GM21737 (cell line): ENCODE measurements at regions not wholly inside any gene's neighbourhood (a gene's known extent, or its start where the extent isn't known, plus 50 kb on each side); places are given as distances from the start of the nearest gene placed in this dataset.
"Not testable (repeated sequence)": the region's sequence is repeated elsewhere in the genome, so short reads cannot be mapped to it uniquely, and the experiment has no call there.

Source experiments
- ATAC-seq: cut with Tn5 transposase; IDR thresholded peaks from one replicate; pipeline ENCODE4 v1.9.1; 2021; ENCODE audit warnings: mild to moderate bottlenecking, moderate library complexity; ENCODE audit not compliant: unreplicated experiment

DNA sequence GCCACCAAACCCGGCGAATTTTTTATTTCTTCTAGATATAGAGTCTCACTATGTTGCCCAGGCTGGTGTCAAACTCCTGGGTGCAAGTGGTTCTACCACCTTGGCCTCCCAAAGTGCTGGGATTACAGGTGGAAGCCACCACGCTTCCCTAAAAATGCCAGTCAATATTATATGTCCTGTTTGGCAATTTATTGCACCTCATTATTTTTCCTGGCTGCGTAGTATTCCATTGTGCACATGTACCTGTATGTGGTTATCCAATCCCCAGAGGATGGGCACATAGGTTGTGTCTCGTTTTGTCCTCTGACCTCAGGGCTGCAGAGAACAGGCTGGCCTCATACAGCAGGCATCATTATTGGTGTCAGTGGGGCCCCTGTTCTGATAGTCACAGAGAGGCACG is 181.7 kb downstream of the C9orf50 start:
- no peak for ATAC-seq

DNA sequence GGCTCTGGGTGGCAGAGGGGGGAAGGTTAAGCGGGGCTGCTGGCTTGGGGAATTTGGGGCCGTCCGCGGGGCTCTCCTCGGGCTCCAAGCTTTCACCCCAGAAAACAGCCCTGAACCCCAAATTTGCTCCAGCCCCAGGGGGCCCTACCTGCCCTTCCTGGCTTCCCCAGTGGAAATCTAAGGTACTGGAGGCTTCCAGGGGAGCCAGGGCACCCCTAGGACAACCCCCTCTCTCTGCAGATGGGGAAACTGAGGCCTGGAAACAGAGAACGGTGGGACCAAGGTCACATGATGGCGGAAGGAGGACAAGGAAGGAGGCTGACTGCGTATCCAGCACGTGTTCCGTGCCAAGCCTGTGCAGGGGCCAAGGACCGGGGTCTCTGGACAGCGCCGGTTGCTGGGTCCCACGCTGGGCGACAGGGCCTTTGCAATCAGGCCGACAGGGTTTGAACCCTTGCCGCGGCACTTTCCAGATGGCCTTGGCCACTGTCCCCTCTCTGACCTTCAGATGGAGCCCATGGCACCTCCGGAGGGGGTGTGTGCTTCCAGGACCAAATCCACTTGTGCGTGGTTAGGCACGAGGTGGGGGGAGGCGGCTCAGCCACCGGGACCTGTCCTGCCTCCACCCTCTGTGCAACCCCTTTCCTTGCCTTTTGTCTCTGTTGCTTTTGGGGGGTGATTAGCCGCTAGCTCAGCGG is 183.1 kb downstream of the C9orf50 start:
- ATAC-seq: no peak

DNA sequence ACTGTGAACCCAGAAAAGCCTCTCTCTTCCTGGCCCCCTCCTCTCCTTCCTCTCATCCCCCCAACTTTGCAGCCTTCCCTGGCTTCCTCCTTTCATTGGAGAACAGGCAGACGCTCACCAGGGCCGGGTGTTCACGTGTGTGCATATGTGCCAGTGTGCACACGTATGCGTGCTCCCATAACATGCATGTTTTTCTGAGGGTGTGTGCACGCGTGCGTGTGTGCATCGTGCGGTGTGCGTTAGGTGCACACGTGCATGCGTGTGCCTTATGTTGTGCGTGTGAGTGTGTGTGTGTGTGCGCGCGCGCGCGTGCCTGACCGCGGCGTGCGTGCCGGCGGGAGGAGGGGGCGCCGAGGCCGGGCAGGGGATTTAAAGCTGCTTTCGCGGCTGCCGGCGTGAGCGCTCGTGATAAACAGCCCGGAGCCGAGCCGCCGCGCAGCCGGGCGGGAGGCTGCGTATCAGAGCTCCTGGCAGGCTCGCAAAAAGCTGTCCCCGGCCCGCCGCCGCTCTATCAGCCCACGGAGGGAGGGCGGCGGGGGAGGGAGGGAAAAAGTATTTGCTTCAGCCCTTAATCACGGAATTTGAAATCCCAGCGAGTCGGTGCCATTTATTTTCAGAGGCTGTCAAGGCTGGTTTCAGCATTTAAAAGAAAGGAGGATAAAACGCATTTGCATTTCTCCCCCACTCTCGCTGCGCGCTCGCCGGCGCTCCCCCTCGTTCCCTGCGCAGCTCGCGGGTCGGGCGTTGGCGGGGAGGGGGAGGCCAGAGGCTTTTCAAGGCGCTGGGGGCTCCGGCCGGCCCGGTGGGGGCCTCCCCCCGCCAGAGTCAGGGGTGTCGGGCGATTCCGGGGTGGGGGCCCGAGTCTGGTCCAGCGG is 183.9 kb downstream of the C9orf50 start:
- ATAC-seq: no peak

DNA sequence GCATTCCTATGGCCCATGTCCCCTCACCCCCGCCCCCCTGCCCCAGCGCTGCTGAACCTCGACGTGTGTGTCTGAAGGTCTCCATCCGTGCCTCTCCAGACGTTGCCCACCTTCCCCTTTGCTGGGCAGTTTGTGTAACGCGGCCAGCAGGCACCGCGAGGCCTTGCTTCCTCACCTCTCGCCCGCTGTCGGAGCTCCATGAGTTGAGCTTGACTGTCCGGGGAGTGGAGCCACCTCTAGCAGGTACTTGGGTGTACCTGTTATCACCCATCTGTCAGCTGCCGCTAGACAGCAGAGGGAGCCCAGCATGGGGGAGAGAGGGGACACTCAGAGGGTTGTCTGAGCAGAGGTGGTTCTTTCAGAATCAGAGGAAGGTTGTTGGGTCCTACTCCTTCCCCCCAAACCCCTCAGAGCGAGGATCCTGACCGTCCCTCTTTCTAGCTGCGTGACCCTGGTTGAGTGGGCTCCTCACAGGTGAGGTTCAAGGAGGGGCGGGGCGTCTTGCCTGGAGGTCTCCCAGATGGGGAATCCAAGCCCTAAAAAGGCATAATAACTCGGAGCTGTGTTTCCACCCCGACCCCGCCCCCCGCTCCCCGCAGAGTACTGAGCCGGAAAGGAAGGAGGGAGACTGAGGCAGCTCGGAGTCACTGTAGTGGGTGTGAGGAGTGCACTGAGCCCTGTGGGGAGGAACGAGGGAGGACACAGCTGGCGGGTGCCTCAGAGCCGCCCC is 184.7 kb downstream of the C9orf50 start:
- ATAC-seq: no peak

DNA sequence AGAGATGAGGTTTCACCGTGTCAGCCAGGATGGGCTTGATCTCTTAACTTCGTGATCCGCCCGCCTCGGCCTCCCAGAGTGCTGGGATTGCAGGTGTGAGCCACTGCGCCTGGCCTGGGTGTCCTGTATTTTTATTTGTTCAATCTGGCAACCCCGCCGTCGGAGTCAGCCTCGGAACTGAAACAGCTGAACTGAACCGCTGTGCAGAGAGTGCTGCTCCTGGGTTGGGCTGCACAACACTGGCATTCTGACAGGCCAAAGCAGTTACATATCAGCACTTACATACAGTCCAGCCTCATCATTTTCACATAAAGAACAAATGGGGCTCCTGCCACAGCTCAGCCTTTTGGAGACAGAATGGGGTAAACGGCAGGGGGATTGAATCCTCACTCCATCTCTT is 185.6 kb downstream of the C9orf50 start:
- no peak for ATAC-seq

DNA sequence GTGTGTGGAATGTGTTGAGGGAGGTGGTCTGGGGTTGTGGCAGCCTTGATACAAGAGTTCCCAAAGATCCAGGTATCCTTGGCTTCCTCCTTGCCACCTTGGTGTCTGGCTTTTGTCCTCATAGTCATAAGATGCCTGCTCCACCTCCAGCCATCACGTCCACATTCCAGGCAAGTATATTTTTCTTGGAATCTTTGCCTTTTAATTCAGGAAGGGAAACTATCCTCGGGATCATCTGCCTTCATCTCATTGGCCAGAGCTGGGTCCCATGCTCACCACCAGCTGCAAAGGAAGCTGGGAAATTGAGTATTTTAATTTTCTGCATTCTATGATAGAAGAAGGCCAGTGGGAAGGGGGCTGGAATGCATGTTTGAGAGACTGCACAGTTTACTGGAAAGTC is 186.7 kb downstream of the C9orf50 start:
- no peak for ATAC-seq

DNA sequence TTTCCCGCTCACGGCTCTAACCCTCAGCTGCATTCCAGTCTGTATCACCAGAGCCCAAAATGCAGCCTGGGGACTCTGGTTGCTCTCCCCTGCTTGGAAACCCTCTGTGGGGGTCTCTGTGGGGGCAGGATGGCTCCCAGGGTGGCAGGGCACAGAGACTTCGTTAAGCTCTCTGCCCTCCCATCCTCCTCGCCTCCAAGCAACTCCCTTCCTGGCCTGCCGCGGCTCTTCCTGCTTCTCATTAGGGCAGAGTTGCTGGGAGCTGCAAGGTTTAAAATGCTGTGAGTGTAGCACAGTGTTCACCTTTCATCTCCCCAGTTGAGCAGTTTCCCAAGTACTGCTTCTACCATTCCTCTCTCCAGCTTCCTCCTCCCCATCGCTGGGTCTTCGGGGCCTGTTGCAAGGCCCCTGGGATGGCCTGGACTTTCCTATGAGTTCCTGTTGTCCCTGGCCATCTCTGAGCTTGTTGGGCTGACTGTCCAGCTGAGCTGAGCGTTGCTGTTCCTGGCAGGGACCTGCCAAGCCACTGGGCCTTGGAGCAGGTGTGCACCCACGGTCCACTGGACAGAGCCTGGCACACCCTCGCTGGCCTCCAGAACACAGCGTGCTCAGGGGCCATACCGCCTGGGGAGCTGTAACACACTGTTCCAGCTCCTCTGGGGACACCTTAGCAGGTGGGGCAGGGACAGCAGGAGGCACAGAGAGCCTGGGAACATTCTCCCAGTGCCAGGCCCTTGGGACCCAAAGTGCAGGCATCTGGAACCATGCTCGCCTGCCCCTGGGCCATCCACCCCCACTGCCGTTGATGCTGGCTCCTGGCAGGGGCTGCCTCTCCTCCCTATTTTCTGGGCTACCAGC is 188.4 kb downstream of the C9orf50 start:
- ATAC-seq: no peak

DNA sequence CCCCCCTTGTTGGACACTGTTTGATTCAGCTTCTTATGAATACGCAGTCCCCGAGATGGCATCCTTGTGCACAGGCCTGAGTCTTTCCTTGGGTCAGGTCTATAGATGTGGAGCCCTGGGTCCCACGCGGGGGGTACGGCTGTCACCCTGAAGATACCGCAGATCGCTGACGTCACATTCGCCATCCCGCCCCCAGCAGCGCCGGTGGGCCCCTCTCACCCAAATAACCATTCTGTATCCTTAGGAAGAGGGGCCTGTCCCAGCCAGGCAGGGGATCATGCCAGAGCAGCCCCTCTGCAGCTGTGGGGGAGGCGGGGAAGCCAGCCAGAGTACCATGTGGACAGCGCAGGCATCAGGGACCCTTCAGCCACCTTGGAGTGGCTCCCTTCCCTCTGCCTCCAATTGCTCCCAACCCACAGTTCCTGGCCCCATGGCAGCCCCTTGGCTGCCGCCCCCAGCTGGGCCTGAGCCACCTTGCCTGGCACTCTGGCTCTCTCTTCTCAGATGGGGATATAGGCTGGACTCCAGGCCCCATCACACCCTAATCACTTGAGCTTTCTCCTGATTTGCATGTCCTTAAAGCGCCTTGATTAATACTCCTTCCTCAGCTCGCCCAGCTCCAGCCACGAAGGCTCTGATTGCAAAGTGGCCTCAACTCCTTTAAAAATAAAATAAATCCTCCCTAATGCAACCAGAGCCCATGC is 189.8 kb downstream of the C9orf50 start:
- no peak for ATAC-seq

DNA sequence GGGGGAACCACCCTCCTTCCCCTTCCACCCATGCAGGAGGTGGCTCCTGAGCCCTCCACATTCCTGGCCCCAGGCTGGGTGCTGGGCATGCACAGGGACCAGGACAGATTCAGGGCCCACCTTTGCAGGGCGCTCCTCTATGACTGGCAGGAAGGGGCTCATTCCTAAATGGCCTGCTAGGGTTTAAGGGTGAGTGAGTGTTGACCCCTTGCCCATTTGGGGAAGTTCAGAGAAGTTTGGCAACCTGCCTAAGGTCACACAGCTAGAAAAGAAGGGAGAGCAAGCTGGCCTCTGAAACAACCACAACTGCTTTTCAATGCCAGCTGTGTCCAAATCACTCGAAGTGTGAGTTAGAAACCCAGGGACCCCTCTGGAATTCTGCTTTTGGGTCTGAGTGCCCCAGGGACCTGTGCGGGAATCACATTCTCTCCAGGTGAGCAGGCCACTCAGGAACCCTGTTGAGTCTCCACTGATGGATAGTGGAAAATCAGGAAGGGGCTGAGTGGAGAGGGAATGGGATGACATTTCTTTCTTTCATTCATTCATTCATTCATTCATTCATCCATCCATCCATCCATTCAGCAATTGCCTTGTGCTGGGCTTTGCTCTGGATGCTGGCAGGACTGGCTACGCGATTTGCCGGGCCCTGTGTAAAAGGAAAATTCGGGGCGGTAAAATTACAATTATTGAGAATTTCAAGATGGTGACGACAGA is 191.9 kb downstream of the C9orf50 start:
- ATAC-seq: no peak

DNA sequence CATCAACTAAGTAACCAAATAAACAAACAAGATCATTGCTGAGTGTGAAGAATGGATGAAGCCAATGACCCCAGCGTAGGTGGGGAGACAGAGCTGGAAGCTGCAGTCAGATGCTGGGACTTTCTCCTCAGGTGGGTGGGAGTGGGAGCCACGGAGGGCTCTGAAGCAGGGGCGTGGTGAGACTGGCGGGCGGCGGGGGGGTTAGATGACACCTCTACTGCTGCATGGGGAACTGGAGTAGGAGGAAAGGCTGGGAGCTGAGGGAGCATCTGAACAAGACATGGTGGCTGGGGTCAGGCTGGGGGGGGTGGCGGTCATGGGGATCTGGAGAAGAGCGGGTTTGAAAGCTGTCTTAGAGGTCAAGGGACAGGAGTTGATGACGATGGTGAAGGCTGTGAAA is 193.8 kb downstream of the C9orf50 start:
- no peak for ATAC-seq

DNA sequence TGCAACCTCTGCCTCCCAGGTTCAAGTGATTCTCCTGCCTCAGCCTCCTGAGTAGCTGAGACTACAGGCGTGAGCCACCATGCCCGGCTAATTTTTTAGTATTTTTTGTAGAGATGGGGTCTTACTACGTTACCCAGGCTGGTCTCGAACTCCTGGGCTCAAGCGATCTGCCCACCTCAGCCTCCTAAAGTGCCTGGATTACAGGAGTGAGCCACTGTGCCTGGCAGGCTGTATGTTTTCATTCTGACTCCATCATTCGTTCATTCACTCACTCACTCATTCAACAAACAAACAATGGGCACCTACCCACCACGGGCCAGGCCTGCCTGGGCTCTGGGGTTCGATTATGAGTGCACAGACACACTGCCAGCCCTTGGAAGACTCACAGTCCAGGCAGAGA is 197.1 kb downstream of the C9orf50 start:
- ATAC-seq: not testable (repeated sequence)

DNA sequence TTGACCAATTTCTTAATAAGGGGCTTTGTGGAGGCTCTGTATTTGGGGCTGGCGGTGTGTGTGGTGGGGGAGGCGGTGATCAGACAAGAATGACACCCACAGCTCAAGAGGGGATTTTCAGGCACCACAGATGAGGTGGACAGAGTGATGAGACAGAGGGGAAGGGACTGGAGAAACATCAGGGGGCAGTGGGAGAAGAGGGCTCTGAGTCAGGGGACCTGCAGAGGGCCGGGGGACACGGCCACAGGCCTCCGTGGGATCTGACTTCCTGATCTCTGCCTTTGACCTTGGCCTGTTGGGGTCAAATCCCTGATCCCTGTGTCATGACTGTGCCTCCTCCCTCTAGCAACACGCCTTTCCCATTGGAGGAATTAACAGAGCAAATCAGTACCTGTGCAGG is 197.7 kb downstream of the C9orf50 start:
- no peak for ATAC-seq

DNA sequence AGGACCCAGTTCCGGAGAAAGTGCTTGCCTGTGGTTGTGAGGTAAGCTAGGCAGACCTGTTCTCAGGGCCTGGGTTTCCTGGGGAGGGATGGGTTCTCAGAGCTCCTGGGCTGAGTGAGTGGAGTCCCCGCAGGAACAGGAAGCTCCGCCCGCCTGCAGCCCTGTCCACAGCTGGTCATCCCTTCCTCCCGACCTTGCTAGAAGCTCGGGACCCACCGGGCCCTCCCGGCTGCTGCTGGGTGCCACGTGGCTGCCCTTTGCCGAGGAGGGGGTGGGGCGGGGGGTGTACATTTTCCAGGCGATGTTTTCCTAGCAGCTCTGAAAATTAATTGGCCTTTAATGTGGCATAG is 198.1 kb downstream of the C9orf50 start:
- ATAC-seq: no peak

DNA sequence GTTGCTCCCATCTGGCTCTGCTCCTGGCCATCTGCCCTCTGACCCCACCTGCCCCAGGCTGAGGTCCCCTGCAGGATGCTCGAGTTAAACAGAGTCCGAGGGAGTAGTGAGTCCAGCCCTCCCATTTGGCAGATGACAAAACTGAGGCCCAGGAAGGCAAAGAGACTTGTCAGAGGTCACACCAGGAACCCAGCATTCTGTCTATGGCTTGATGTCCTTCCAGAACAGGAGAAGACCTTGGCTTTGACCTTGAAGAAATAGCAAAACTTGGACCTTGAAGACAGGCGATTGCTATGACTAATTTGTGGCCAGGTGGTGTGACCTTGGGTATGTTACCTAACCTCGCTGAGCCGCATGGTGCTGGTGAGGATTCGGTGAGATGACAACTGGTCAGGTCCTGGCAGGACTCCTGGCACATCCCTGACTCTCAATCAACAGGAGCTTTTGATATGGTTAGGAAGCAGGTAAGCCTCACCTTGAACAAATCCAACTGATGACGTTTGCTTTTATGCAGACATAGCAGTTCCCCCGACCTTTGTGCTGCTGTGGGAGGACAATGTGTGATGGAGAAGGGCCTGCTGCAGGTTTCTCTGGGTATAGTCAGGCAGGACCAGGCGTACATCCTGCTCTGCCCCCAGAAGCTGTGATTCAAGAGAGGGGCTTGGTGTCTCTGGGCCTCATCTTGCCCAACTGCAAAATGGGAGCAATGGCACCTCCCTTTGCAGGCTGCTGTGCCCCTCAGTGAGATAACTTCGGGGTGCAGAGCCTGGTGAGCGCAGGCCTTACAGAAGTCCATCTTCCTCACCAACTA is 198.7 kb downstream of the C9orf50 start:
- no peak for ATAC-seq

DNA sequence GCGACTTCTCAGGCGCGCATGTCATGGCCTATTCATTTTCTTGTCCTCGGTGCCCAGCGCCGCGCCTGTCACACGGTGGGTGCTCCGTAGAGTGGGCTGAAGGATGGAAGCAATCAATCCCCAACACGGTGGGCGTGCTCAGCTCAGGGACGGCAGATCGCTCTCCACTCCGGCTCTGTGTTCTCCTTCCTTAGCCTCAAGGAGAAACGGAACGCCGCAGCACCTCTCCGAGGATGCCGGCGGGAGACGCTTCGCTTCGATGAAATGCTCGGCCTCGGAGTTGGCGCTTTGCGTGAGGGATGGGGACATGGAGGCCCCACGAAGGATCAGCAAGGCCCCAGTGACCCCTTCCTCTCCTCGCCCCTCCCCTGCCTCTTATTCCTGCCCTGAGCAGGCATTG is 199.5 kb downstream of the C9orf50 start:
- ATAC-seq: no peak

DNA sequence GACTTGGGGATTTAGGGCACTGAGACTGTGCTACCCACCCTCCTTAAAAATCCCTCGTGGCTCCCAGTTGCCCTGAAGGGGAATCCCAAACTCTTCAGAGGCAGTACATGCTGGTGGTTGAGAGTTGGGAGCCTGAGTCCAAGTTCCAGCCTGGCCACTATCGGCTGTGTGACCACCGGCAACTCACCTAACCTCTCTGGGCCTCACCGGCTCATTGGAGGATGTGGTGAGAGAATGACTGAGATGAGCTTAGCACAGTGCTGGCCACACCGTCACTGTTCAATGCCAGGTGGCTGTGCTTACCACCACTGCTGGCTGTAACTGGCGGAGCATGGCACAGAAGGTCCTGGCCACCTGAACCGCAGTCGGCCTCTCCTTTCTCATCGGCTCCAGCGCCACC is 200.2 kb downstream of the C9orf50 start:
- no peak for ATAC-seq

DNA sequence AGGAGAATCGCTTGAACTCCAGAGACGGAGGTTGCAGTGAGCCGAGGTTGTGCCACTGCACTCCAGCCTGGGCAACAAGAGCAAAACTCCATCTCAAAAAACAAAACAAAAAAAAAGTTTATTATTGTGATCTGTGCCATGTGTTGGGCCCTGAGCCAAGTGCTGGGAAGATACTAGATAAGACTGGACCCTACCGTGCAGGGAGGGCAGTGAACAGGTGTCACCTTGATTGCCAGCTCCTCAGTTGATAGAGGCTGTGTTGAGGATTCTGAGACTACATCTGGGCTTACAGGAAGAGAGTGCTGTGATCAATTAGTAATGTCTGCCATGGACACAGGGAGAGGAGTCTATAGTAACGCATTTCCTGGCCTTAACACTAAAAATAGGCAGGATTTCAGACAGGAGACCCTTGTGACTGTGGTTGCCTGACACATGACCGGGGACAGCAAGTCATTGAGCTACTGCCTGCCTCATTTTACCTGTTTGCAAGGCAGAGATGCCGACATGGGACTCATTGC is 201.5 kb downstream of the C9orf50 start:
- no peak for ATAC-seq

DNA sequence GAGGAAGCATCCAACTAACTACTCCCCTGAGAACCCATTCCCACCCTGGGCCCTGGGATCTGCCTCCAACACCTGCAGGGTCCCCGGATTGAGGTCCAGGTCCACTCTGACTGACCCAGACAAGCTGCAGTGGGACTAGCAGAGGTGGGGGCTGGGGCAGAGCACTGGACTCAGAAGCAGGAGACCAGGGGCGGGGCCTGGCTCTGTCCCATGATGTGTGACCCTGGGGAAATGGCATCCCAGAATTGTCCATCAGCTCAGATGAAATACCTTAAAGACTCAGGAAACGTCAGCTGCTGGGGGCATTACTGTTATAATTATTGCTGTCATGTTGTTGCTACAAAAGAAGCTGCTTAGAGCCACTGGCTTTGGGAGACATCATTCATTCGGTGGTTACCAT is 202.4 kb downstream of the C9orf50 start:
- no peak for ATAC-seq
